Uterus (tissue), 2 donors: ENCODE measurements at regions not wholly inside any gene's neighbourhood (a gene's known extent, or its start where the extent isn't known, plus 50 kb on each side); places are given as distances from the start of the nearest gene placed in this dataset.

Source experiments
- POLR2A ChIP-seq, 2 donors: fragments of 450-650 bp; IDR thresholded peaks; one replicate each; pipeline ENCODE4 v1.6.1; 2016; ENCODE audit warnings: antibody characterized with exemption in 2 of 2, mild to moderate bottlenecking in 1 of 2, moderate library complexity in 1 of 2
- TF ChIP-seq, protein P1 (sequence below), 4 experiments: fragments of 200-600 bp in 2 of 4; fragments of 450-650 bp in 2 of 4; sonication (generic) in 2 of 4; IDR thresholded peaks; one replicate each; pipeline ENCODE4 v1.5.1; 2016 to 2019; ENCODE audit warnings: antibody characterized with exemption in 4 of 4, mild to moderate bottlenecking in 2 of 4, moderate library complexity in 1 of 4

- TF ChIP-seq POLR2A (IDR thresholded peaks at IDR 0.05), result no peak
- TF ChIP-seq, protein P1, sequence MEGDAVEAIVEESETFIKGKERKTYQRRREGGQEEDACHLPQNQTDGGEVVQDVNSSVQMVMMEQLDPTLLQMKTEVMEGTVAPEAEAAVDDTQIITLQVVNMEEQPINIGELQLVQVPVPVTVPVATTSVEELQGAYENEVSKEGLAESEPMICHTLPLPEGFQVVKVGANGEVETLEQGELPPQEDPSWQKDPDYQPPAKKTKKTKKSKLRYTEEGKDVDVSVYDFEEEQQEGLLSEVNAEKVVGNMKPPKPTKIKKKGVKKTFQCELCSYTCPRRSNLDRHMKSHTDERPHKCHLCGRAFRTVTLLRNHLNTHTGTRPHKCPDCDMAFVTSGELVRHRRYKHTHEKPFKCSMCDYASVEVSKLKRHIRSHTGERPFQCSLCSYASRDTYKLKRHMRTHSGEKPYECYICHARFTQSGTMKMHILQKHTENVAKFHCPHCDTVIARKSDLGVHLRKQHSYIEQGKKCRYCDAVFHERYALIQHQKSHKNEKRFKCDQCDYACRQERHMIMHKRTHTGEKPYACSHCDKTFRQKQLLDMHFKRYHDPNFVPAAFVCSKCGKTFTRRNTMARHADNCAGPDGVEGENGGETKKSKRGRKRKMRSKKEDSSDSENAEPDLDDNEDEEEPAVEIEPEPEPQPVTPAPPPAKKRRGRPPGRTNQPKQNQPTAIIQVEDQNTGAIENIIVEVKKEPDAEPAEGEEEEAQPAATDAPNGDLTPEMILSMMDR (IDR thresholded peaks at IDR 0.05), result no peak
Measured at GRCh38 chr14:101367421-101368261, 193.7 kb upstream of the DIO3 start.
